ENCODE measurements at regions not wholly inside any gene's neighbourhood (a gene's known extent, or its start where the extent isn't known, plus 50 kb on each side); places are given as distances from the start of the nearest gene placed in this dataset.
A peak's percentile ranks its signal among the peaks of the same experiment; 100 is the strongest.

GRCh38 chr12:105704787-105705186 is 374.3 kb downstream of the C12orf75 start:
- no peak overlapping the region for H3K4me3 ChIP-seq (ENCODE audit: low read depth, low read length)
- TF ChIP-seq CTCF (IDR thresholded peaks at IDR 0.05; ENCODE audit: borderline replicate concordance, insufficient read depth, low read depth, low read length), result no peak

- no peak for TF ChIP-seq CTCF (IDR thresholded peaks at IDR 0.05; ENCODE audit: borderline replicate concordance, insufficient read depth, low read depth, low read length)
- H3K4me3 ChIP-seq (ENCODE audit: low read depth, low read length), result no peak overlapping the region
These were observed 374.7 kb downstream of the C12orf75 start for GRCh38 chr12:105705235-105705634.

- no peak overlapping the region for H3K4me3 ChIP-seq (ENCODE audit: low read depth, low read length)
- peak; percentile 61; the same call in 1 of the 2 replicates for TF ChIP-seq CTCF (IDR thresholded peaks at IDR 0.05; ENCODE audit: borderline replicate concordance, insufficient read depth, low read depth, low read length)
These were observed 375.3 kb downstream of the C12orf75 start for GRCh38 chr12:105705765-105706164.

- no peak for TF ChIP-seq CTCF (IDR thresholded peaks at IDR 0.05; ENCODE audit: borderline replicate concordance, insufficient read depth, low read depth, low read length)
- H3K4me3 ChIP-seq (ENCODE audit: low read depth, low read length), result no peak overlapping the region
These were observed 376.0 kb downstream of the C12orf75 start for GRCh38 chr12:105706321-105706972.

- H3K4me3 ChIP-seq (ENCODE audit: low read depth, low read length), result no peak overlapping the region
- TF ChIP-seq CTCF (IDR thresholded peaks at IDR 0.05; ENCODE audit: borderline replicate concordance, insufficient read depth, low read depth, low read length), result no peak
These were observed 376.5 kb downstream of the C12orf75 start for GRCh38 chr12:105706973-105707334.

- no peak for TF ChIP-seq CTCF (IDR thresholded peaks at IDR 0.05; ENCODE audit: borderline replicate concordance, insufficient read depth, low read depth, low read length)
- no peak overlapping the region for H3K4me3 ChIP-seq (ENCODE audit: low read depth, low read length)
These were observed 383.3 kb downstream of the C12orf75 start for GRCh38 chr12:105713606-105714305.

GRCh38 chr12:105716621-105717020 is 386.1 kb downstream of the C12orf75 start:
- H3K4me3 ChIP-seq (ENCODE audit: low read depth, low read length), result no peak overlapping the region
- TF ChIP-seq CTCF (IDR thresholded peaks at IDR 0.05; ENCODE audit: borderline replicate concordance, insufficient read depth, low read depth, low read length), result no peak
